HG03066 (cell line): ENCODE measurements at regions not wholly inside any gene's neighbourhood (a gene's known extent, or its start where the extent isn't known, plus 50 kb on each side); places are given as distances from the start of the nearest gene placed in this dataset.

Experiments used
- ATAC-seq: cut with Tn5 transposase; IDR thresholded peaks from one replicate; pipeline ENCODE4 v1.9.1; 2021; ENCODE audit warnings: low read depth; ENCODE audit not compliant: unreplicated experiment

- no peak for ATAC-seq
Observed at GRCh38 chr6:121806116-121806515, 370.7 kb downstream of the GJA1 start.

DNA sequence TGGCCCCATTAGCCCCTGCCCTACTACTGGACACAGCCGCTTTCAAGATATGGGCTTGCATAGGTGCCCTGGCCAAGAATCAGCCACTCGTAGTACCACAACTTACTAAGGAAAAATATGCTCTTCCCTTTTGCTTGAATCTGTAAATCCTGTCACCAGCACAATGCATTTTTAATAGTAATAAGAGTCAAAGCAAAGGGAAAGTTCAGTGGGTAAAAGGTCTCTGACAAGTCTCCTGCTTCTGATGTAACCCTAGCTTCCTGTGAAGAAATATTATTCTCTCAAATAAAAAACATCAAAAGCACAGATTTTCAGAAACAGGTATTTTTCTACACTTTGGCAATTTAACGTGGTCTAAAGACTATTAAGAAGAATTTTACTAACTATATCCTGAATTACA is 373.8 kb downstream of the GJA1 start:
- ATAC-seq = no peak

GRCh38 chr6:121810158-121811032 is 374.9 kb downstream of the GJA1 start:
- no peak for ATAC-seq

DNA sequence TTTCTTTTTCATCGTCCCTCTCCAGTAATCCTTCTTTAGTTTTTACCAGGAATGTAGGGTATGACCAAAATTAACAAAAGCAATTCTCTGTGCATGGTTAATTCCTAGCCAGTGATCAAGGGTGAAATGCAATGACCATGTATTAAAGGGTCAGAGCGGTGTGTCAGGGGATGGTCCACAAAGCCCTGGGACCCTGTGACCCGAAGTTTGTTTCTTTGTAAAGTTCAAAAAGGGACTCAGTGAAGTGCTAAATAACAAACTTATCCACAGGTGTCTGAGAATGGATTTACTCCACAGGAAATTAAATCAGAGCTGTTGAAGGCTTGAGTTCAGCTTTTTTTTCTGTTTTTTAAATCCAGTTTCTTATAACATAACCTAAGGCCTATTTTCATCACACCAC is 375.7 kb downstream of the GJA1 start:
- no peak for ATAC-seq

DNA sequence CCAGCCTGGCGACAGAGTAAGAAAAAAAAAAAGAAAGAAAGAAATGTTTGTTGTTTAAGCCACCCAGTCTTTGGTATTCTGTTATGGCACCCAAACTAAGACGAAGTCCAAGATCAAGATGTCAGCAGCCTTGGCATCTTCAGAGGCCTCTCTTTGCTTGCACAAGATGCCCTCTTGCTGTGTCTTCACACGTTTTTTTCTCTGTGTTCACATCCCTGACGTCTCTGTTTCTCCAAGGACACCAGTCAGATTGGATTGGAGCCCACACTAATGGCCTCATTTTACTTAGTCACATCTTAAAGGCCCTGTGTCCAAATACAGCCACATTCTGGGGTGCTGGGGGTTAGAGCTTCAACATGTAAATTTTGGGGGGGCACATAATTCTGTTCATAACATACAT is 380.9 kb downstream of the GJA1 start:
- no peak for ATAC-seq

- no peak for ATAC-seq
Observed at GRCh38 chr6:121816906-121817540, 381.6 kb downstream of the GJA1 start.

DNA sequence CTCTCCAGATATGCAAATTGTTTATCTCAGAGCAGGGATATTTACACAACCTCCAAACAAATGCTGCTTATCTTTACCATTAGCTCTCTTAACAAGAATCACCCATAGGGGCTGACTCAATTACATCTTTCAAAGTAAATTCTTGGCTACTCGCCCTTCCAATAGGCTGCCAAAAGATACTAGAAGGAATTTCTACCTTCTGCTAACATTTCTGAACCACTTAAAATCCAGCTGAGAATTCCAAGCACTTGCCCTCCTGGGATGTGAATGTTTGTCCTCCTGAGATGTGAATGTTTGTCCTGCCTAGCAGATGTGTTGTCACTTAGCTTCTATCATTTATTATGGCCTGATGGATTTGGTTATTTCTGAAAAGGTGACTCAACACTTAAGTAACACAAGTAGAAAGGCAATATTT is 388.0 kb downstream of the GJA1 start:
- ATAC-seq = no peak

- ATAC-seq = no peak
Observed at GRCh38 chr6:121826156-121826810, 390.8 kb downstream of the GJA1 start.

DNA sequence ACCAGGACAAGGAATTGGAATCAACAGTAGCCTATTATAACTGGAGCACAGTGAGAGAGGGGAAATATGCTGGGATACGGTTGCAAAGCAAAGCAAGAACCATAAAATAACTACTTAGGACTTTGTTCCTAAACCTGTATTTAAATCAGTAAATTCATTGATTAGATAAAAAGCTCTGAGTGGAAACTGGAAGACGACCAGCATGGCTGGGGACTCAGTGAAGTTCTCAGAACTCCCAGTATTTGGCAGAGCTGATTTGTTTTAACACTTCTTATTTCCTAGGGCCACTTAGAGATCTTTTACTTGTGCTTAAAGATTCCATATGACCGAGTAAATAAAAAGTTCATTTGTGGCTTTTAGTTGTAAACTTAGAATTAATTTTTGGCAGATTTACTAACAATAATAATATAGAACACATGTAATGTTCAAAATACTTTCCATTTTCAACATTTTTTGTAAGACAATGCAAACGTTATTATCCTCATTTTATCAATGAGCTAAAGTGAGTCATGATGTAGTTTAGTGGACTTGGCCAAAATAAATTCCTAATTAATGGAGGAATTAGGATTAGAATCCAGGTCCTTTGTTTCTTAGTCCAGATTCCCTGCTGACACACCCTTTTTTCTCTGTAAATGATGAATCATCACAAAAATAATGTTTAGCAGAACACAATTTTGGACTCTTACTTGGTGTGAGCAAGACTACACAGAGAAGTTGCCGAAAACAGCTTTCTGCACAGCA is 392.9 kb downstream of the GJA1 start:
- no peak for ATAC-seq

DNA sequence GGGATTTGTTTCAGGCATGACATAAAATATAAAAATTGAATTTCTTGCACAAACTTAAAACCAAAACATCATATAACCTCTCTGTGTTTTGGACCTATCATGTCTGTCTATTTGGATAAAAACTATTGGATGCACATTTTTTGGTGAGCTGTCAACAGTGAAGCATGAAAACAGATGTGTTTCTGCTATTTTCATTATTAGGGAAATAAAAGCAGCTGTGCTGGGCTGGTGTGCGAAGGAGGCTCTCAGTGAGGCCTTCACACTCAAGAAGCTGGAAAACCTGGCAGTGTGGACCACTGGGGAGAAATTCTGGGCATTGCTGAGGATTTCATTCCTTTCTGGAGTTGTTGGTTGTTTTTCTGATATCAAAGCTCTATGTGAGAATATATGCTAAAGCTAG is 395.3 kb downstream of the GJA1 start:
- ATAC-seq = no peak

DNA sequence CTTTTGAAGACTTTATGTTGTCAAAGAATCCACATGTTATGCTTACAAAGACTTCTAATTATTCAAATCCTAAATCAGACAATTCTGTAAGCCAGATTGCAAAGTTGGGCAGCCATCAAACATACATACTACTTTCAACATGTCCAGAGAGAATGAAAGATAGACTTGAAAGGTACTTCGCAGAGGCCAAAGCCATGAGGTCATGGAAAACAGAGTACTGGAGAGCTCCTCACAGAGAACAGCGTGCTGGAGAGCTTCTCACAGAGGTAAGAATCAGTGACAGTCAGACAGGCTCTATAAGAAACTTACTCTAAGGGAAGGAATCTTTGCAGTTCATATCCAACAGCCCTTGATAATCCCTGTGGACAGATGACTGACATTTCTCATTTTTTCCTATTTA is 400.2 kb downstream of the GJA1 start:
- no peak for ATAC-seq

DNA sequence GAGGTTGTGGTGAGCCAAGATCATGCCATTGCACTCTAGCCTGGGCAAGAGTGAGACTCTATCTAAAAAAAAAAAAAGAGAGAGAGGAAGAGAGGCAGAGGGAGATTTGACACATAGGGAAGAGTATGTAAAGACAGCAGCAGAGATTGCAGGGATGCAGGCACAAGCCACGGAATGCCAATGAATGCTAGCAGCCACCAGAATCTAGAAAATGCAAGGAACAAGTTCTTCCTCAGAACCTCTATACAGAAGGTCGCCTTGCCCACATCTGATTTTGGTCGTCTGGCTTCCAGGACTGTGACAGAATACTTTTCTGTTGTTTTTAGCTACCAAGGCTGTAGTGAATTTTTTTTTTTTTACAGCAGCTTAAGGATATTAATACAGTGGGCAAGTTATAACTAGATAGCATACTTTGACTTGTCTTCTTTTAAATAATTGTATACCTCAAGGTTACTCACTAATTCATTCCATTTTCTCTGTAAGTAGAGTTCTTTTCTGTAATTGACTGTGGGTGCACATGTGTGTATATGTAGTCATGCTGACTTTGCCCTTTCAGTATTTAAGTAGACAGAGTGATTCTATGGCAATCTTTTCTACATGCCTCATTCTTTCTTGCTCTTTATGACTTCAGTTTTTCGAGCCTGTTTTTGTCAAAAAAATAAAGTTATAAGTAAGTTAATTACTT is 402.2 kb downstream of the GJA1 start:
- no peak for ATAC-seq

GRCh38 chr6:121838842-121839241 is 403.4 kb downstream of the GJA1 start:
- no peak for ATAC-seq

GRCh38 chr6:121839896-121840295 is 404.4 kb downstream of the GJA1 start:
- ATAC-seq = no peak

DNA sequence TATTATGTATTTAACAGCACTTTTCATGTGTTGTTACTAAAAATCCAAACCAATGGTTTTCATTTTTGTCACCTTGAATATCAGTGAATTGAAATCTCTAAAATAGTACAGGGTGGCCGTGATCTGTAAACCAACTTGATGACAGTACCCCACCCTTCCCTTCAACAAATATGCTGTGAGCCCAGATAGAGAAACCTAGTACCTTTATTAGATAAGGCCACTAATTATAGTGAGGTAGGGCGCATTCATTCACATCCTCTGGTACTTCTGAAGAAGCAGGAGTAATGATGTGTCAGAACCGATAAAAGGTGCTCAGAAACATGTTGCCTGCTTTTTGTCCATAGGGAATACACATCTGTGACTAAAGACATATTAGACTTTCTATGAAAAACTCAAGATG is 409.5 kb downstream of the GJA1 start:
- ATAC-seq = no peak

- no peak for ATAC-seq
Observed at GRCh38 chr6:121847806-121848522, 412.5 kb downstream of the GJA1 start.

GRCh38 chr6:121848523-121849255 is 413.2 kb downstream of the GJA1 start:
- no peak for ATAC-seq

DNA sequence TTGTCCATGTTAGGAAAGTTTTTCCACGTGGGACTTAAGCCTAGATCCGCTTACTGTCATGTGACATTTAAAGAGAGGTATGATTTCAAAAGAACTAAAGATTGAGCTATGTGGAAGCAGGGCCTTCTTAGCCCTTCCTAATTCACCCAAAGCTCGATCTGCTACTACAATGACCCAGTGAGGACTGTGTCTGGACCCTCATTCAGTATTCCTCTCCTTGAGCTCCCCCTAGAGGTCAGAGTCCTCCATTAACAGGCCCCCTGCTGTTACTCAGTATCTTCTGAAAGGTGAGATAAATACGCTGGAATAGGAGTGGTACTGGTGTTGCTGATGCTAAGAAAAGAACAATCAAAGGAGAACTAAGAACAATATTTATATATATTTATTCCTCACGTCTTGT is 414.0 kb downstream of the GJA1 start:
- ATAC-seq = peak; percentile 83

DNA sequence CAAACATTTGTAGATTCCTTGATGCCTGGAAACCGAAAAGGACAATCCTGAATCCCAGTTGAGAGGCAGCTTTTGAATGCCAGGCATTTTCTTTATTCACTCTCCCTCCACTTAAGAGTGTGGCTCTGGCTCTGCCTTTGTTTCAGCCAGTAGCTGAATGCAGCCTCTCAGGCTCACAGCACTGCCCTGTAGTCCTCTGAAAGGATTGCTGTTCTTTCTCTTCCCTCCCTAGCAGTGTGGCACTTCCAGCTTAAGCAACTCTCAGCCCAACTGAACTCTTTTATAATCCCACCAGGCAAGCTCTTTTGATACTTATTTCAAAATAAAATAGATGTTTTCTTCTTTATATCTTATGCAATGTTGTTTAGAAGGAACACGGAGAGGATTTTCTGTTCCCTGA is 415.6 kb downstream of the GJA1 start:
- ATAC-seq = no peak
